ENCODE measurements at regions not wholly inside any gene's neighbourhood (a gene's known extent, or its start where the extent isn't known, plus 50 kb on each side); places are given as distances from the start of the nearest gene placed in this dataset.

GRCh38 chr4:143280861-143281260 lies 55.8 kb upstream of the GAB1 start:
- TF ChIP-seq POLR2A (IDR thresholded peaks at IDR 0.05; ENCODE audit: low read length) (no peak), REST (IDR thresholded peaks at IDR 0.05) (no peak), RAD21 (conservative IDR thresholded peaks at IDR 0.05 in 1 of 2, IDR thresholded peaks at IDR 0.05 in 1 of 2) (no peak), CTCF (IDR thresholded peaks at IDR 0.05) (no peak), CHD2 (IDR thresholded peaks at IDR 0.05; ENCODE audit: low read length, partially characterized antibody) (no peak), USF2 (IDR thresholded peaks at IDR 0.05) (no peak), MAX (IDR thresholded peaks at IDR 0.05) (no peak), SMC3 (IDR thresholded peaks at IDR 0.05) (no peak), MYC (IDR thresholded peaks at IDR 0.05; ENCODE audit: borderline replicate concordance, low read length) (no peak), ATOH8 (CRISPR knock-in tag; IDR thresholded peaks at IDR 0.05; ENCODE audit: low read depth) (no peak), EP300 (IDR thresholded peaks at IDR 0.05) (no peak), RNF2 (IDR thresholded peaks at IDR 0.05; ENCODE audit: borderline replicate concordance, low read depth) (no peak), POLR2AphosphoS2 (conservative IDR thresholded peaks at IDR 0.05; ENCODE audit: low read length) (no peak), ZFP36 (IDR thresholded peaks at IDR 0.05; ENCODE audit: borderline replicate concordance, partially characterized antibody) (no peak)
